Mucosa of descending colon (tissue), 3 donors: ENCODE measurements at regions not wholly inside any gene's neighbourhood (a gene's known extent, or its start where the extent isn't known, plus 50 kb on each side); places are given as distances from the start of the nearest gene placed in this dataset.

Experiments used
- ATAC-seq: fragments of 200-7000 bp; cut with Tn5 transposase; one replicate; pipeline ENCODE4 v1.9.1; 2020; ENCODE audit warnings: mild to moderate bottlenecking, moderate library complexity
- DNase-seq, 3 donors: peaks; one replicate each; pipeline ENCODE4 v3.0.0-alpha.2; 2020
- H3K36me3 ChIP-seq: fragments of 200-600 bp; one replicate; pipeline ENCODE4 v1.8.0; 2021; ENCODE audit warnings: low read depth, mild to moderate bottlenecking
- H3K4me1 ChIP-seq: fragments of 200-600 bp; one replicate; pipeline ENCODE4 v1.8.0; 2021; ENCODE audit warnings: low read depth, mild to moderate bottlenecking
- H3K4me3 ChIP-seq: fragments of 200-600 bp; one replicate; pipeline ENCODE4 v1.8.0; 2021; ENCODE audit warnings: mild to moderate bottlenecking
- H3K9me3 ChIP-seq: fragments of 200-600 bp; one replicate; pipeline ENCODE4 v1.8.0; 2021; ENCODE audit warnings: mild to moderate bottlenecking
- intact Hi-C, 2 donors: fragments of 100-400 bp; cut with DNase I in 1 of 2; cut with micrococcal nuclease in 1 of 2; formaldehyde crosslinking; loops; one replicate each; pipeline versions ENCODE4 v1.11.0 to v1.11.1; 2022; cut with DNase I, micrococcal nuclease
- TF ChIP-seq, protein P1 (sequence below): fragments of 200-600 bp; IDR thresholded peaks from one replicate; pipeline ENCODE4 v1.8.0; 2022; ENCODE audit warnings: antibody characterized with exemption, mild to moderate bottlenecking
- donor health status: DM: no; HTN: no; CAD: no; lungs with moderate emphysema.
- donor health status: DM: no; HTN: no; CAD: no.
- donor health status: DM: no; HTN: yes; CAD: no.

DNA sequence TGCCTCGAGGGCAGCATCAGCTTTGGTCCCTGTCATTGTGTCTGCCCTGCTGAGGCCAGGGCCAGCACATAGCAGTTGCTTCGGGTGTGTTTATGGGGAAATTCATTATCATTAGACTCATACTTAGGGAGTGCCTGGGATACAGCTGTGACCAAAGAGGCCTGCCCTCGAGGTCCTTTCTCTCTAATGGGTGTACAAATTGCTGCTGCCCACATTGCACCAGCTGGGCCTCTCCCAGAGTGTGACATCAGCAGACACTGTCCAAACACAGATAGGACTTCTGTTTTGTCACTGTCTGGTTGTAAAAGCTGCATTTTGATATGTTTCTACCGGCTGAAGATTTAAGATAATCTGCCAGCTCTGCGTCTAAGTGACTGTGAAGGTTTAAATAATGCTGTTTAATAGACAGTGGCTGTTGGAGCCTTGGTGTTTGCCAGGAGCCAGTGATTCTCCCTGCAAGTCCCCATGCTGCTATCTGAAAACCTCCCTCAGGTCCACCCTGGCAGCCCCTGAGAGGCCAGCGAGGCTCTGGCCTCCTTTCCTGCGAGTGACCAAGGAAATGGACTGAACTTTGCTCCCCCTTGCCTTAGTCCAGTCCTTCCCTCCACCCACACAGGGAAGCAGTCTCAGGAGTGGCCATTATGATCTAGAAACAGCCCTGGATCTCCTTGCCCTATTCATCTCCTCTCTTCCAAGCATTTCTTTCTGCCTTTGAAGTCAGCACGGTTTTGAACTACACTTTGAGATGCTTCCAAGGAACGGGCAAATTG is 505.2 kb downstream of the TBC1D22A start:
- H3K4me3 ChIP-seq = no peak overlapping the region
- no peaks in the 10 kb centered on the region for H3K9me3 ChIP-seq
- intact Hi-C loops = no loop called here
- TF ChIP-seq, protein P1, sequence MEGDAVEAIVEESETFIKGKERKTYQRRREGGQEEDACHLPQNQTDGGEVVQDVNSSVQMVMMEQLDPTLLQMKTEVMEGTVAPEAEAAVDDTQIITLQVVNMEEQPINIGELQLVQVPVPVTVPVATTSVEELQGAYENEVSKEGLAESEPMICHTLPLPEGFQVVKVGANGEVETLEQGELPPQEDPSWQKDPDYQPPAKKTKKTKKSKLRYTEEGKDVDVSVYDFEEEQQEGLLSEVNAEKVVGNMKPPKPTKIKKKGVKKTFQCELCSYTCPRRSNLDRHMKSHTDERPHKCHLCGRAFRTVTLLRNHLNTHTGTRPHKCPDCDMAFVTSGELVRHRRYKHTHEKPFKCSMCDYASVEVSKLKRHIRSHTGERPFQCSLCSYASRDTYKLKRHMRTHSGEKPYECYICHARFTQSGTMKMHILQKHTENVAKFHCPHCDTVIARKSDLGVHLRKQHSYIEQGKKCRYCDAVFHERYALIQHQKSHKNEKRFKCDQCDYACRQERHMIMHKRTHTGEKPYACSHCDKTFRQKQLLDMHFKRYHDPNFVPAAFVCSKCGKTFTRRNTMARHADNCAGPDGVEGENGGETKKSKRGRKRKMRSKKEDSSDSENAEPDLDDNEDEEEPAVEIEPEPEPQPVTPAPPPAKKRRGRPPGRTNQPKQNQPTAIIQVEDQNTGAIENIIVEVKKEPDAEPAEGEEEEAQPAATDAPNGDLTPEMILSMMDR = no peak
- no peaks in the 10 kb centered on the region for H3K4me1 ChIP-seq
- DNase-seq (no peak), ATAC-seq (no peak)
- H3K36me3 ChIP-seq = no peaks in the 10 kb centered on the region

DNA sequence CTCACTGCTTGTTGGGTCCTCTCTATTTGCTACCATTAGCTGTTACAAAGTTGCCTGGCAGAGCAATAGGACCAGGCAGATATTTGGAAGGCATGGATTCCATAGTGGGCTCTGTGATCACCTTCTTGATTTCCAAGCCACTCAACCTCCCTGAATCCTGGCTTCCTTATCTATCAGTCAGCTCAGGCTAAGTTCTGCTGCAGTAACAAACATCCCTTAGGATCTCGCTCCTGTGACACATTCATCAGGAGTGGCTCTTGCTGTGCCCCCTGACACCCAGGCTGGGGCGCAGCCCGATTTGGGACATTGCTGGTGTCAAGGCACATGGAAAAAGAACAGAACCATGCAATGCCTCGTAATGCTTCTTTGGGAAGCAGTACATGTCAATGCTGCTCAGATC is 503.9 kb downstream of the TBC1D22A start:
- no peak overlapping the region for H3K4me3 ChIP-seq
- no peaks in the 10 kb centered on the region for H3K4me1 ChIP-seq
- H3K9me3 ChIP-seq = no peaks in the 10 kb centered on the region
- intact Hi-C loops = no loop called here
- DNase-seq = no peak
- H3K36me3 ChIP-seq = no peaks in the 10 kb centered on the region
- ATAC-seq = no peak
- TF ChIP-seq, protein P1 = no peak

DNA sequence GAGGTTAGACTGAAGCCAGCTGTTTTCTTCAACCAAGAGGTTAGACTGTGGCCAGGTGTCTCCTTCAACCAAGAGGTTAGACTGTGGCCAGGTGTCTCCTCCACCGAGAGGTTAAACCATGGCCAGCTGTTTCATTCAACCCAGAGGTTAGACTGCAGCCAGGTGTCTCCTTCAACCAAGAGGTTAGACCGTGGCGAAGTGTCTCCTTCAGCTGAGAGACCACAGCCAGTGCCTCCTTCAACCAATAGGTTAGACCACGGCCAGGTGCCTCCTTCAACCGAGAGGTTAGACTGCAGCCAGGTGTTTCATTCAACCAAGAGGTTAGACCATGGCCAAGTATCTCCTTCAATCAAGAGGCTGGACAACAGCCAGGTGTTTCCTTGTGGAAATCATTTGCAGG is 498.1 kb downstream of the TBC1D22A start:
- no peak for DNase-seq
- Histone ChIP-seq H3K9me3 (no peaks in the 10 kb centered on the region), H3K4me1 (no peaks in the 10 kb centered on the region), H3K4me3 (no peak overlapping the region), H3K36me3 (no peaks in the 10 kb centered on the region)
- TF ChIP-seq, protein P1 = no peak
- intact Hi-C loops = no loop called here
- no peak for ATAC-seq

DNA sequence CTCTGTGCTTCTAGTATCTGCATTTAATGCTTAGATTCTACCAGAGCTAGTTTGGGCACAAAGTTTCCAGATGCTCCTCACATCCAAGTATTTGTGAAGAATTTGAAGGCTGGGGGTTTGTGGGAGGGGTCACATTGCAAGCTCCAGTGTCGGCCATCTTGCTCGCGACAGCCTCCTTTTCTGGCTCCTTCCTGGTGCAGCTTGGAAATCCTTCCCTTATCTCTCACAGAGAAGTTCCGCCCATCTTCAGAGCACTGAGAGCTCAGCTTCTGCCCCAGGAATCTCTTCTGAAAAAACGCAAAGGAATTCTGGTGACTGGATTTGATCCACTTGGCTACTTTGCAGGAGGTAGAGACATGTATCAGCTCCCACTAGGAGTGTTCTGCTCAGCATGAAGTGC is 497.5 kb downstream of the TBC1D22A start:
- intact Hi-C loops = no loop called here
- Histone ChIP-seq H3K4me1 (no peaks in the 10 kb centered on the region), H3K9me3 (no peaks in the 10 kb centered on the region), H3K36me3 (no peaks in the 10 kb centered on the region), H3K4me3 (no peak overlapping the region)
- TF ChIP-seq, protein P1 = no peak
- ATAC-seq (no peak), DNase-seq (no peak)

DNA sequence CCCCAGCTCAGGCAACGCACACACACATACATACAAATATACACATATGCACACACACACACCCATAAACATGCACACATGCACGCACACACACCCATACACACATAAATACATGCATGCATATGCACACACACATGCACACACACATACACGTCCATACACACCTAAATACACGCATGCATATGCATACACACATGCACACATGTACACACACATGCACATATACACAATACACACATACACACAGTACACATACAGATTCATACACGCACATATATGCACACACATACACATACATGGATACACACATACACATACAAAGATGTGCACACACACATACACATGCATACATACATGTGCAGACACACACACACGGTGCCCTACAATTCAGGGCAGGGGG is 496.6 kb downstream of the TBC1D22A start:
- Histone ChIP-seq H3K4me3 (no peak overlapping the region), H3K9me3 (no peaks in the 10 kb centered on the region), H3K4me1 (no peaks in the 10 kb centered on the region), H3K36me3 (no peaks in the 10 kb centered on the region)
- intact Hi-C loops = no loop called here
- TF ChIP-seq, protein P1 = no peak
- DNase-seq (no peak), ATAC-seq (no peak)

DNA sequence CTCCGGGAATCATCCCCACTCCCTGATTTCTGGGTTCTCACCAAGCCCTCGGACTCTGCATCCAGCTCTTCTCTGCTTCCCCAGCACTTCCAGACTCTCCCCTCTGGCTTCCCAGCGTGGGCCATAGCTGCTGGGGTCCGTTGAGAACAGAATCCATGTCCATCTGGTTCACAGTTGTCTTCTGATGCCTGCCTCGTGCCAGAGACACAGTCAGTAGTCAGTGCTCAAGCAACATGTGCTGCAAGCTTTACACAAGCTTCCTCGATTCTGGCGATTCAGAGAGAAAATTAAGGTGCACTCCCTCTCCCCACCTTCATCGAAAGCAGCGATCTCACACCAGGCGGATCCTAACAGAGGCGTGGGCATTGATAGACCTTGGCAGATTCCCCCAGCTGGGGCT is 495.5 kb downstream of the TBC1D22A start:
- no peak overlapping the region for H3K4me3 ChIP-seq
- DNase-seq (no peak), ATAC-seq (no peak)
- TF ChIP-seq, protein P1 = no peak
- no peaks in the 10 kb centered on the region for H3K9me3 ChIP-seq
- no peaks in the 10 kb centered on the region for H3K36me3 ChIP-seq
- intact Hi-C loops = no loop called here
- H3K4me1 ChIP-seq = no peaks in the 10 kb centered on the region
